IgD-negative memory B cell (primary cell): ENCODE measurements at regions not wholly inside any gene's neighbourhood (a gene's known extent, or its start where the extent isn't known, plus 50 kb on each side); places are given as distances from the start of the nearest gene placed in this dataset.

ENCODE experiments used
- H3K27ac Mint-ChIP-seq, 3 donors: one replicate each; pipeline ENCODE4 v1.8.0; 2020 to 2022; ENCODE audit warnings: mild to moderate bottlenecking in 3 of 3, mixed read lengths in 3 of 3, moderate library complexity in 1 of 3
- H3K27me3 Mint-ChIP-seq: one replicate; pipeline ENCODE4 v1.8.0; 2021; ENCODE audit warnings: mixed read lengths
- H3K36me3 Mint-ChIP-seq: one replicate; pipeline ENCODE4 v1.8.0; 2020; ENCODE audit warnings: mild to moderate bottlenecking, mixed read lengths
- H3K4me1 Mint-ChIP-seq, 3 donors: one replicate each; pipeline ENCODE4 v1.8.0; 2020 to 2022; ENCODE audit warnings: mixed read lengths in 3 of 3, mild to moderate bottlenecking in 1 of 3
- H3K4me3 Mint-ChIP-seq, 4 donors: one replicate each; pipeline ENCODE4 v1.8.0; 2020 to 2022; ENCODE audit warnings: mild to moderate bottlenecking in 4 of 4, mixed read lengths in 4 of 4, moderate library complexity in 3 of 4
- H3K9me3 Mint-ChIP-seq, 3 donors: one replicate each; pipeline ENCODE4 v1.8.0; 2020 to 2021; ENCODE audit warnings: mixed read lengths in 3 of 3, mild to moderate bottlenecking in 1 of 3

DNA sequence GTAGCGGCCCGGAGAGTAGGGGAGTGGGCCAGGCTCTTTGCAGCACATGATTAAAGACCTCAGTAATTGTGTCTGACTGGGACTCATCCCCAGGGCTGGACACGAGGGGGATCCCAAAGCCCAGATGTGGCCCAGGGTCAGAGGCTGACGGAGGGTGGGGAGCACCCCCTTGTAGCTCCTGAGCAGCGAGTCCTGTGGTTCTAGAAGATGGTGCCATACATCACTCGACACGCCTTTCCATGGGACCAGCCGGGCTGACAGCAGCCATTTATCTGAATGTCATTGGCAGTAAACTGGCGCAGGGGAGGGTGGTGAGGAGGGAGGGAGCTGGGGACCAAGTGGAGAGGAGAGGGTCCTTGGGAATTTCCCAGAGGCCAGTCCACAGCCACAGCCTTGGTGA lies 65.1 kb upstream of the FAM222A start:
- Mint-ChIP-seq H3K4me3 (peak overlapping the region in 1 of 4 donors; percentile 37), H3K27ac (no peak overlapping the region), H3K36me3 (peaks cover 5% of the 10 kb centered on the region), H3K9me3 (no peaks in the 10 kb centered on the region), H3K27me3 (peaks cover 34% of the 10 kb centered on the region), H3K4me1 (no peaks in the 10 kb centered on the region)

DNA sequence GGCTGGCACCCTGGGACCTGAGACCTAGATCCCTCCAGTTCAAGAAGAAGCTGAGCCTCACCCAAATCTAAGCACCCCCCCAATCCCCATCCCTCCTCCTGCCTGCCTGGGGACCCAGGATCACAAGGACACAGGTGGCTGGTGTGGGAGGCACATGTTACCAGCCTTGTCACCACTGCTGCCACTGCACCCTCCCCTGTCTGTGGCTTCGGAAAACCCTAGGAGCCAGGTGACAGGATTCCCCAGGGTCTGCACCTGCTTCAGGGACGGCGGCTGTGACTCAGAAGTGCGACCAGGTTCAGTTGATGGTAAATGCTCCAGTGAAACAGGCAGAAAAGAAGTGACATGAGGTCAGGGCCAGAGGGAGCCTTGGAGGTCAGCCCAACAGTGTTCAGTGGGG lies 62.8 kb upstream of the FAM222A start:
- H3K4me3 Mint-ChIP-seq: no peak overlapping the region
- H3K27me3 Mint-ChIP-seq: peaks cover 25% of the 10 kb centered on the region
- no peak overlapping the region for H3K27ac Mint-ChIP-seq

DNA sequence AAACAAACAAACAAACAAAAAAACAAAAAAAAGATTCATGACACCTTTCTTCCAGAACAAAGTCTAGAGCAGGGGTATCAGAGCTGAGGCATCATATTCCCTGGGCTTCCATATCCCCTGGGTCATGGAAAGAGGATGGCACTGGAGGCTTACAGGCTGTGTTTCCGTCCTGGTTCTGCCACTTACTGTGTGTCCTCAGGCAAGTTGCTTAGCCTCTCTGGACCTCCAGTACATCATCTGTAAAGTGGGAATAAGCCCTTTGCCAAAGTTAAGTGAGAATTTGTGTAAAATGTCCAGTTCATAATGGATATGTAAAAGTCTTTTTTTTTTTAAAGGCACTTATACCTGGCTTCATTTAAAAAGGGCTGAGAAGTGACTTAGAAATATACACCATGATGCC lies 62.0 kb upstream of the FAM222A start:
- Mint-ChIP-seq H3K9me3 (no peaks in the 10 kb centered on the region), H3K27me3 (peaks cover 23% of the 10 kb centered on the region), H3K4me1 (no peaks in the 10 kb centered on the region), H3K27ac (no peak overlapping the region), H3K36me3 (peaks cover 5% of the 10 kb centered on the region), H3K4me3 (no peak overlapping the region)

More for the DNA sequence above, 62.8 kb upstream of the FAM222A start:
- Mint-ChIP-seq H3K4me1 (no peaks in the 10 kb centered on the region), H3K9me3 (no peaks in the 10 kb centered on the region), H3K36me3 (peaks cover 5% of the 10 kb centered on the region)

DNA sequence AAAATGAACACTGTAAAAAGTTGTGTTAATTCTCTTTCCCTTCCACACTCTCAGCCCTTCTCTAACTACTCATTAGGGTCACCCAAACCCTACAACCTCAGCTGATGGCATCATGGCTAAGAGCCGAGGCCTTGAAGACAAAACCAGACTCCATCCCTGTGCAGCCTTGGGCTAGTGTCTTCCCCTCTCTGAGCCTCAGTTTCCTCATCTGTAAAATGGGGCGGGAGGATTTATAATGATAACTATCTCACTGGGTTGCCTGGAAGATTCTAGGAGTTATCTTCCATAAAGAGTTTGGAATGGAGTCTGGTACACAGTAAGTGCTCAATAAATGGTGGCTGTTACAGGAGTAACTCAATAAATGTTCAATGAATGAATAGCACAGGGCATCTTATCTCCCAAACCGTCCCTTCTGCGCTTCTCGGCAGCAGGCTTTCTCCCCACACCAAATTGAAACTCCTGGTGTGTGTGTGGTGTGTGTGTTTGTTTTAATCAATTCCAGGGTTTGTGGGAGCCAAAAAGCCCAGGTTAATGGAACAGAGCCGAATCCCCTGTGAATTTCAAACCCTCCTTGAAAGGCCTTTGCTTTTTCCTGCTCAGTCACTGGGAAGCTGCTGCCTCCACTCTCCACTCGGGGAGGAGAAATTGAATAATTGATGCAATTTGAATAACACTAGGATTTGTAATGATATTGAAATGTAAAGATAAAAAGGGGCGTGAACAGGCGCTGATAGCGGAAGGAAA lies 61.2 kb upstream of the FAM222A start:
- peaks cover 21% of the 10 kb centered on the region for H3K27me3 Mint-ChIP-seq
- no peak overlapping the region for H3K27ac Mint-ChIP-seq
- no peaks in the 10 kb centered on the region for H3K9me3 Mint-ChIP-seq

DNA sequence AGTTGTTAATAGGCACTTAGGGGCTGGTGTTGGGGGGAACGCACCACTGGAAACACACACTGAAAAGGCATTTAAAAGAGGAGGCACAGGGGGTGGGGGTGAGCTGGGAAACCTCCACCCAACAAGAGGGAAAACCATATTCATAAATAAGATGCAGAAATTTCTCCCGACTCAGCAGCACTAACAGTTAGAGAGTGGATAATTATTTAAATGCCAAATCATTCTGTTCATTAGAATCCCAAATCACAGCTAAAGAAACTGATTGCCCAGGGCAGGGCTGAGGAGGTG lies 60.7 kb upstream of the FAM222A start:
- Mint-ChIP-seq H3K9me3 (no peaks in the 10 kb centered on the region), H3K27me3 (peaks cover 20% of the 10 kb centered on the region), H3K36me3 (peaks cover 4% of the 10 kb centered on the region), H3K27ac (no peak overlapping the region), H3K4me1 (no peaks in the 10 kb centered on the region), H3K4me3 (no peak overlapping the region)

More for the DNA sequence above, 61.2 kb upstream of the FAM222A start:
- no peak overlapping the region for H3K4me3 Mint-ChIP-seq
- no peaks in the 10 kb centered on the region for H3K4me1 Mint-ChIP-seq
- H3K36me3 Mint-ChIP-seq: peaks cover 4% of the 10 kb centered on the region

DNA sequence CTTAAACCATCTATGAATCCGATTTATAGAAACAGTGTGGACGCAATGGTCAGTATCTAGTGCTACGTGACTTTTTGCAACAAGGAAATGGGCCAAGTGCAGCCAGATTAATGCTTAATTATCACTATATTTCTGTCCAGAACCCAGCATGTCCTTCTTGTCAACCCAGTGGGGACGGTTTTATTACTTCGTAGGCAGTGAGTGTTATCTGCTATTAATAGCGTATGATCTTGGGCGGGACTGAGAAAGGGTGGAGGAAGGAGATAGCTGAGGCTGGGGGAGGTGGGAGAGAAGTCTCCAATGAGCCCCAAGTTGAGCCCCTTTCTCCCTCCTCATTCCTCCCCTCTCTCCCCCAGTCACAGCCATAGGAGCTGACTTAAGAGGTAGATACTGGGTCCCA lies 59.7 kb upstream of the FAM222A start:
- H3K4me1 Mint-ChIP-seq: no peaks in the 10 kb centered on the region
- peaks cover 15% of the 10 kb centered on the region for H3K27me3 Mint-ChIP-seq
- H3K4me3 Mint-ChIP-seq: no peak overlapping the region
- H3K36me3 Mint-ChIP-seq: peaks cover 4% of the 10 kb centered on the region
- no peak overlapping the region for H3K27ac Mint-ChIP-seq
- no peaks in the 10 kb centered on the region for H3K9me3 Mint-ChIP-seq

DNA sequence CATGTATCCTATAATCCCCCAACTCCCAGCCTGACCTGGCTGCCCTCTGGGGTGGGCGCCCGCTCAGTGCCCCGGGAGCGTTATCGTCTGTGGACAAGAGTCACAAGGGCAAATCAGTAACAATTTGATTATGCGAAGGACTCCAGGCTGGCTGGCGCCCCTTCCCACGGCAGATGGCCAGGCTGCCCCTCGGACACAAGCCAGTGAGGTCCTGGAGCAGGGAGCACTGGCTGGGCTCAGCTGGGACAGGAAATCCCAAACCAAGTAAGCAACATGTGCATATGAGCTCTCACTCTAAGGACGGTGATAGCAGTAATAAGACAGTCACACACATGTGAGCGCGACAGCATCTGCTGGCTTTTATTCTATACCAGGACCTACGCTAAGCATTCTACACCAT lies 59.3 kb upstream of the FAM222A start:
- Mint-ChIP-seq H3K27ac (no peak overlapping the region), H3K27me3 (peaks cover 15% of the 10 kb centered on the region), H3K4me1 (no peaks in the 10 kb centered on the region)

DNA sequence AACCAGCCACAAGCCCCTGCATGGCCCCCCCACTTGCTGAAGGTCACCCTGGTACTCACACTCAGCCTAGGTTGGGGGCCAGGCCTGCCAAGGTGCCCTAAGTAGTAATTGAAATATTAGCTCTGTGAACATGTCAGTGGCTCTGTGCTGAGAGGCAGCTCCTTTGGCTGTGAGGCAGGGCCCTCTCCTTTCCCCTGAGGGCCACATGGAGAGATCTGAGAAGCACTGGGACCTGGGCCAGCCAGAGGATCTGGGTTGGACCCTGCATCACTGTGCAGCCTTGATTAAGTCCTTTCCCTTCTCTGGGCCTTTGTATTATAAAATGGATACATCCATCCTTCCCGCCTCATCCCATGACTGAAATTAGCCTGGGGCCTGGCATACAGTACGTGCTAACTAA lies 58.0 kb upstream of the FAM222A start:
- H3K9me3 Mint-ChIP-seq: no peaks in the 10 kb centered on the region
- no peak overlapping the region for H3K27ac Mint-ChIP-seq
- peaks cover 4% of the 10 kb centered on the region for H3K36me3 Mint-ChIP-seq
- H3K4me1 Mint-ChIP-seq: no peaks in the 10 kb centered on the region
- H3K4me3 Mint-ChIP-seq: no peak overlapping the region
- H3K27me3 Mint-ChIP-seq: peaks cover 13% of the 10 kb centered on the region

More for the DNA sequence above, 59.3 kb upstream of the FAM222A start:
- H3K9me3 Mint-ChIP-seq: no peaks in the 10 kb centered on the region
- no peak overlapping the region for H3K4me3 Mint-ChIP-seq
- H3K36me3 Mint-ChIP-seq: peaks cover 4% of the 10 kb centered on the region

DNA sequence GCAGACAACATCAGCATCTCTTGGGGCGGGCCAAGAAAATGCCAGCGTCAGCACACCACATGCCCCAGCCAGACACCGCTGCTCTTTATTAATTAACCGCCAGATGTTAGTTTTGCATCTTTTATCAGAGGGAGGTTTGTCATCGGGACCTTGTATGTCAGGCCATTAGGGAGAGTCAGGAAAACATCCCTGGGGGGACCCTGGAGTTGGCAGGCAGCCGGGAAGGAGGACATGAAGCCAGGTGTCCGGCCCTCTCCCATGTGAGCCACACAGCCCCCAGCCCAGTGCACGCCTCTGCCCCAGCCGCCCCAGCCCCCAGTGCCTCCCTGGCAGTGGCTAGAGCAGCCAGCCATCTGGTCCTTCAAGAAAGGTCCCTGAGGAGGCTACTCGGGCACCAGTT lies 56.9 kb upstream of the FAM222A start:
- Mint-ChIP-seq H3K27ac (no peak overlapping the region), H3K36me3 (peaks cover 4% of the 10 kb centered on the region), H3K4me3 (no peak overlapping the region)

DNA sequence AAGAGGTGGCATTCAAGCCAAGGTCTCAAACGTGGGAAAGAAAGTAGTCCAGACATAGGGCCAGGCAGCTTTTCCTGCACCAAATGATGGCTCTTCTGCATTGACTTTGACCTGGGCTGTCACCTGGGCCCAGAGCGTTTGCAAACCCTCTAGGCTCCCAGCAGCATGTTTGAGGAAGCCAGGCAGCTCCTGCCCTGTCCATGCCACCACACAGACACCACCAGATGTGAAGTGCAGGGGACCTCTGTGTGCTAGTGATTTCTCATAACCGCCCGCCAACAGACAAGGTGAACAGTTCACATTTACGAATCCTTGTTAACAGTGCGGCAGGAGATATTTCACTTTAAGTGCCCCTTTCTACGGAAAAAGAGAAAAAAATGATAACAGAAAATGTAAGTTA lies 49.8 kb upstream of the FAM222A start:
- no peaks in the 10 kb centered on the region for H3K9me3 Mint-ChIP-seq
- no peaks in the 10 kb centered on the region for H3K4me1 Mint-ChIP-seq
- peaks cover 5% of the 10 kb centered on the region for H3K27me3 Mint-ChIP-seq
- H3K27ac Mint-ChIP-seq: no peak overlapping the region
- no peaks in the 10 kb centered on the region for H3K36me3 Mint-ChIP-seq
- no peak overlapping the region for H3K4me3 Mint-ChIP-seq

More for the DNA sequence above, 56.9 kb upstream of the FAM222A start:
- Mint-ChIP-seq H3K9me3 (no peaks in the 10 kb centered on the region), H3K27me3 (peaks cover 7% of the 10 kb centered on the region), H3K4me1 (no peaks in the 10 kb centered on the region)
